HCT116 (cell line): ENCODE measurements at regions not wholly inside any gene's neighbourhood (a gene's known extent, or its start where the extent isn't known, plus 50 kb on each side); places are given as distances from the start of the nearest gene placed in this dataset.
"Not testable (repeated sequence)": the region's sequence is repeated elsewhere in the genome, so short reads cannot be mapped to it uniquely, and the experiment has no call there.

Experiments used
- ATAC-seq: fragments of 200-7000 bp; cut with Tn5 transposase; 2 replicates; pipeline ENCODE4 v1.9.1; 2020; ENCODE audit warnings: mild to moderate bottlenecking, moderate library complexity
- BruUV-seq: library from RNA; stranded (reverse); fragments of 400-500 nt; replicated peaks from 2 replicates; lab custom pipeline; 2021; lab: Mats Ljungman, UMichigan
- CTCF ChIA-PET: fragments of 300-600 bp; sonication (Branson Sonifier 250); formaldehyde crosslinking; loops from one replicate; lab custom pipeline; 2021; ENCODE audit warnings: antibody characterized with exemption; lab: Charles Lee
- POLR2A ChIA-PET: fragments of 300-600, 350-600 bp; sonication (Branson Sonifier 250); formaldehyde crosslinking; loops from one replicate; lab custom pipeline; 2021; ENCODE audit warnings: antibody characterized with exemption; lab: Charles Lee
- RAD21 ChIA-PET, 2 experiments: fragments of 300-600 bp; sonication (Branson Sonifier 250); formaldehyde crosslinking; loops; one replicate each; lab custom pipeline; 2023; ENCODE audit warnings: low total read pairs in 2 of 2; ENCODE audit not compliant: uncharacterized antibody in 2 of 2, unreplicated experiment in 2 of 2, low non-redundant PET in 1 of 2; lab: Charles Lee
- DNase-seq: peaks from one replicate; pipeline ENCODE4 v3.0.0-alpha.2; 2010; ENCODE audit warnings: low read depth, low spot score
- H2AFZ ChIP-seq: fragments of 200-600 bp; shearing (Covaris generic), sonication (generic); 2 replicates; pipeline ENCODE4 v1.6.1; 2017; ENCODE audit warnings: low read depth, mixed run types, mixed read lengths, antibody characterized with exemption, low read length; ENCODE audit not compliant: poor library complexity, severe bottlenecking
- H3K27ac ChIP-seq: 2 replicates; pipeline ENCODE4 v1.5.1; 2012; ENCODE audit warnings: low read depth, low read length
- H3K27me3 ChIP-seq: fragments of 200-600 bp; sonication (generic); 2 replicates; pipeline ENCODE4 v1.6.1; 2016; ENCODE audit warnings: mixed run types, low read length, mixed read lengths; ENCODE audit not compliant: insufficient read depth
- H3K36me3 ChIP-seq, 2 experiments: fragments of 200-500 bp in 1 of 2; fragments of 200-600 bp in 1 of 2; sonication (Bioruptor generic) in 1 of 2; sonication (generic) in 1 of 2; 2 replicates each; pipeline versions ENCODE4 v1.5.1 to v1.6.1; 2014 to 2016; ENCODE audit warnings: low read length in 2 of 2, inconsistent platforms in 1 of 2, mixed read lengths in 1 of 2, mixed run types in 1 of 2; ENCODE audit not compliant: insufficient read depth in 2 of 2, control insufficient read depth in 1 of 2
- H3K4me1 ChIP-seq, 2 experiments: fragments of 200-600 bp in 1 of 2; sonication (generic) in 1 of 2; 2 replicates each; pipeline versions ENCODE4 v1.5.1 to v1.6.1; 2012 to 2017; ENCODE audit warnings: low read length in 2 of 2, inconsistent platforms in 1 of 2, mild to moderate bottlenecking in 1 of 2, mixed read lengths in 1 of 2, mixed run types in 1 of 2, moderate library complexity in 1 of 2; ENCODE audit not compliant: insufficient read depth in 2 of 2, control insufficient read depth in 1 of 2
- H3K4me2 ChIP-seq: fragments of 200-600 bp; sonication (generic); 2 replicates; pipeline ENCODE4 v1.6.1; 2017; ENCODE audit warnings: mixed run types, low read length, mixed read lengths
- H3K4me3 ChIP-seq, 2 experiments: fragments of 200-600 bp in 1 of 2; sonication (generic) in 1 of 2; replicated peaks in 1 of 2; 2 replicates each; pipeline ENCODE4 v1.5.1; 2011 to 2016; ENCODE audit warnings: low read length in 2 of 2, control low read depth in 1 of 2, low read depth in 1 of 2, mild to moderate bottlenecking in 1 of 2, mixed read lengths in 1 of 2, mixed run types in 1 of 2
- H3K79me2 ChIP-seq: fragments of 200-600 bp; sonication (generic); 2 replicates; pipeline ENCODE4 v1.6.1; 2017; ENCODE audit warnings: mild to moderate bottlenecking, mixed run types, low read length, moderate library complexity, mixed read lengths; ENCODE audit not compliant: insufficient read depth
- H3K9ac ChIP-seq: fragments of 200-600 bp; sonication (generic); 2 replicates; pipeline ENCODE4 v1.6.1; 2016; ENCODE audit warnings: low read length, mixed read lengths
- H3K9me2 ChIP-seq: fragments of 200-600 bp; sonication (generic), shearing (Covaris generic); 2 replicates; pipeline ENCODE4 v1.6.1; 2017; ENCODE audit warnings: mixed run types, mild to moderate bottlenecking, moderate library complexity; ENCODE audit not compliant: insufficient read depth
- H3K9me3 ChIP-seq, 2 experiments: fragments of 200-500 bp in 1 of 2; fragments of 200-600 bp in 1 of 2; sonication (Bioruptor generic) in 1 of 2; sonication (generic) in 1 of 2; 2 replicates each; pipeline ENCODE4 v1.6.1; 2014 to 2017; ENCODE audit warnings: low read length in 2 of 2, mixed read lengths in 2 of 2, inconsistent platforms in 1 of 2, low read depth in 1 of 2, mild to moderate bottlenecking in 1 of 2, mixed run types in 1 of 2, moderate library complexity in 1 of 2; ENCODE audit not compliant: control insufficient read depth in 1 of 2, insufficient read depth in 1 of 2
- H4K20me1 ChIP-seq: fragments of 200-600 bp; sonication (generic), shearing (Covaris generic); 2 replicates; pipeline ENCODE4 v1.6.1; 2017; ENCODE audit warnings: mixed run types, mild to moderate bottlenecking, moderate library complexity; ENCODE audit not compliant: insufficient read depth
- REST ChIP-seq: IDR thresholded peaks from 2 replicates; pipeline ENCODE4 v1.6.1; 2012; ENCODE audit warnings: low read depth
- ZFX ChIP-seq: fragments of 450-650 bp; IDR thresholded peaks from 2 replicates; pipeline ENCODE4 v1.6.1; 2017
- intact Hi-C: fragments of 100-400 bp; cut with micrococcal nuclease; formaldehyde crosslinking; loops from 2 replicates; pipeline ENCODE4 v1.10.0; 2022

- TF ChIP-seq REST: no peak
- TF ChIP-seq ZFX: no peak
Observed at GRCh38 chr2:53600815-53601214, 166.8 kb upstream of the CHAC2 start (continued).

- H3K79me2 ChIP-seq, H3K4me2 ChIP-seq, H3K4me3 ChIP-seq, intact Hi-C loops, H3K27ac ChIP-seq, ATAC-seq, H3K27me3 ChIP-seq, H4K20me1 ChIP-seq, H3K9me2 ChIP-seq, H3K4me1 ChIP-seq, H3K36me3 ChIP-seq, DNase-seq, RAD21 ChIA-PET, H2AFZ ChIP-seq, H3K9me3 ChIP-seq, H3K9ac ChIP-seq, BruUV-seq, POLR2A ChIA-PET, CTCF ChIA-PET: not testable (repeated sequence)
Observed at GRCh38 chr2:53586733-53587612, 180.6 kb upstream of the CHAC2 start.
